LNCaP clone FGC (cell line): ENCODE measurements at regions not wholly inside any gene's neighbourhood (a gene's known extent, or its start where the extent isn't known, plus 50 kb on each side); places are given as distances from the start of the nearest gene placed in this dataset.

Experiments used
- DNase-seq: peaks from one replicate; pipeline ENCODE4 v3.0.0-alpha.2; 2011; ENCODE audit warnings: low read depth
- H3K4me3 ChIP-seq: 2 replicates; pipeline ENCODE4 v1.5.1; 2011; ENCODE audit warnings: mild to moderate bottlenecking, low read depth, low read length, control low read depth
- CTCF ChIP-seq: IDR thresholded peaks from 2 replicates; pipeline ENCODE4 v1.5.1; 2012; ENCODE audit warnings: mild to moderate bottlenecking; ENCODE audit not compliant: control insufficient read depth, insufficient read depth; ENCODE audit errors: extremely low read depth

GRCh38 chrX:39855748-39856129, 242.0 kb downstream of the BCOR start:
- no peak overlapping the region for H3K4me3 ChIP-seq
- no peak for TF ChIP-seq CTCF
- DNase-seq = no peak

- no peak for TF ChIP-seq CTCF
- DNase-seq = peak; percentile 32
- no peak overlapping the region for H3K4me3 ChIP-seq
Measured at GRCh38 chrX:39856472-39857121, 241.2 kb downstream of the BCOR start.

GRCh38 chrX:39857780-39858179, 240.0 kb downstream of the BCOR start:
- no peak overlapping the region for H3K4me3 ChIP-seq
- no peak for DNase-seq
- TF ChIP-seq CTCF = no peak

- no peak overlapping the region for H3K4me3 ChIP-seq
- TF ChIP-seq CTCF = no peak
- DNase-seq = no peak
Measured at GRCh38 chrX:39859991-39860861, 237.5 kb downstream of the BCOR start.

- no peak overlapping the region for H3K4me3 ChIP-seq
- TF ChIP-seq CTCF = no peak
- no peak for DNase-seq
Measured at GRCh38 chrX:39862963-39863362, 234.8 kb downstream of the BCOR start.

- no peak for TF ChIP-seq CTCF
- no peak for DNase-seq
- H3K4me3 ChIP-seq = no peak overlapping the region
Measured at GRCh38 chrX:39866229-39866628, 231.5 kb downstream of the BCOR start.
